ENCODE measurements at regions not wholly inside any gene's neighbourhood (a gene's known extent, or its start where the extent isn't known, plus 50 kb on each side); places are given as distances from the start of the nearest gene placed in this dataset.
A peak's percentile ranks its signal among the peaks of the same experiment; 100 is the strongest.
"Not testable (repeated sequence)": the region's sequence is repeated elsewhere in the genome, so short reads cannot be mapped to it uniquely, and the experiment has no call there.

DNA sequence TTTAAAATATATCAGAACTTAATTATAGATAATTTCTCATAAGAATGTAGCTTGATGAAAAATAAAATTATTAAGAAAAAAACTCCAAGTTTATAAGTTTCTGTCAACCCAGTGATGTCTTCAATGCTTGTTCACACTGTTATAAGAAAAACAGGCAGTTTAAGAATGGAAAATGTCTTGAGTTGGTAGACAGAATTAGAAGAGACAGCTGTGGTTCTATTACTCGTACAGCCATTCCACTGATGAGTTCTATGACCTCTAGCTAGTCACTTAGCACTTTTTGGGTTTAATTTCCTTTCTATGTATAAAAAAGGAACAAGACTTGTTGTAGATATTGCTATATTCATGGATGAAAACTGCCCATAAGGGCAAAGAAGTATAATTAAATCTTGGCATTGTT, 1013.1 kb upstream of the ATXN8OS start:
- DNase-seq (ENCODE audit: low spot score): no peak

DNA sequence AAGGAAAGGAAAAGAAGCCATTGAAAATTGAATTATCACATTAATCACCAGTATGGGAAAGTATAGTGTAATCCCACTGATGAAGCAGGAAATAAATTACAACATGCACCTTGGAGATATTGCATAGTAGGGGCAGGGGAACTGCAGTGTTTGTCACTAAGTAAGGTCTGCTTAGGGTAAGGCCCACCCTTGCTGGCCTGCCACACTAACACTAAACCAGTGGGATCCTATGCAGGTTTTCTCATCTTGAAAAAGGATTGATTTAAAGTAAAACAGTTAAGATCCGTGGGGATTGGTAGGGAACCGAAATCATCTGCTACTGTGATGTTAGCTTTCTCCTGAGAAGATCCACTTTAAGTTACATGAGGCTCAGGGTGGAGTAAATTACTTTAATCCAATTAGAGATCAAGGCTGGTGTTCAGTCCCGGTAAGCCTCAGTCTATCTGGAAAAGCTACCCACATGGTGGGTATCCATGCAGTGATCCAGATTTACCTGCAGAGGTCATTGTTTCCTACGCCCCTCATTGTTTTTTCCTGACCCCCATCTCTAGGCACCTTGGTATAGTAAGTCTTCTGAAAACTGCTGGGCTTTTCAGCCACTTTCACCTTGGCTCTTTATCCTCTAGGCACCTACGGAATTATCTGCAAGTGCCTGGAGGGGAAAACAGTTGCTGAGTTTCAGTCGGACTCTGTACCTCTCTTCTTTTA, 1014.9 kb upstream of the ATXN8OS start:
- DNase-seq (ENCODE audit: low spot score): peak; percentile 40

DNA sequence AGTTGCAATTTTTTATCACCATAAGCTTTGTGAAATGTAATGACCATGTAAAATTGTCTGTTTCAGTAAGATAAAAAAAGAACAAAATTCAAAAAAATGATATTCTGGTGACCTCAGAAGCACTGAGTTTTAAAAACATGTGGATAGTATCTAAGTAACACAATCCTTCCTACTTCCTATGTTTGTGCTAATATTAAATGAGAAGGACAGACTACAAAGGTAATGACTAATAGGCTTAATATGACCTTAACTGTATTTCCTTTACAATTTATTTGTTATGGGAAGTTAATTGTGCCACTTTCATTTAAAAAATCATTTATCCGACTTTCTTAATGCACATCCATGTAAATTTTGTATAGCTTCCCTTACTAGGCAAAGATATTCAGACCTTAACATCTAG, 1030.4 kb upstream of the ATXN8OS start:
- DNase-seq (ENCODE audit: low spot score): no peak

DNA sequence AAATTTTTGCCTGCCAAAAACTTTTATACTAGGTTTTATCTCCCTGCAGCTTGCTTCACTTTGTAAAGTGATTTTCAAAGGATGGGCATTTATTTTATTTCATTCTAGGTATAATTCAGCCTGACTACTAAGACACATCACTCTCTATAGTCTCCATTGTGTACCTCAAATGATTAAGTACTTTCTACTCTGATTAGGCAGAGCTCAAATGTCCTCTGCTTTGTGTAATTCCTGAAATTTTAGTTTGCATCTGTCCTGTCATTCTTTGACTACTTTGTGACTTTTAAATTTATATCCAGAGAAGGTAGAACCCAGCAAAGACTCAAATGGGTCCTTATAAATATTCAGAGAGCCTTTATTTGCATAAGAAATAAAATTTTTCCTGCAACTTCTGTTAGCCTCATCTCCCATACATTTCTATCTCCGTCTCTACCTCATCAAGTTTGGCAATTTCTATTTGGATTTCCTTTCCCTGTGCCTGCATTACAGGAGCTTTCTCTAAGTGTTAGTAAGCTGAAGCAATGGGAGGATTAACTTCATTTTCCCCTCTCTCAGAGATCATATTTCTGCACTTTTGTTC, 1038.0 kb upstream of the ATXN8OS start:
- DNase-seq (ENCODE audit: low spot score): no peak

GRCh38 chr13:69050696-69051095, 1056.9 kb upstream of the ATXN8OS start:
- DNase-seq (ENCODE audit: low spot score): no peak

DNA sequence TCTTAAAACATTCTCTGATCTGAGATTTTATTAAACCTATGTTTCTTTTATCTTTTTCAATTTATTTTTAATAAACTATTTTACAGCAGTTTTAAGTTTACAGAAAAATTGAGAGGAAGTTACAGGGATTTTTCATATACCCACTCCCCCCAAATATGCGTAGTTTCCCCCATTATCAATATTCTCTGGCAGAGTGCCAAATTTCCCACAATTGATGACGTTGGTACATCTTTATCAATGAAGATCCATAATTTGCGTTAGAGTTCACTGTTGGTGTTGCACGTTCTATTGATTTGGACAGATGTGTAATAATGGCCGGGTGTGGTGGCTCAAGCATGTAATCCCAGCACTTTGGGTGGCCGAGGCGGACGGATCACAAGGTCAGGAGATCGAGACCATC, 1063.0 kb upstream of the ATXN8OS start:
- DNase-seq (ENCODE audit: low spot score): no peak

DNA sequence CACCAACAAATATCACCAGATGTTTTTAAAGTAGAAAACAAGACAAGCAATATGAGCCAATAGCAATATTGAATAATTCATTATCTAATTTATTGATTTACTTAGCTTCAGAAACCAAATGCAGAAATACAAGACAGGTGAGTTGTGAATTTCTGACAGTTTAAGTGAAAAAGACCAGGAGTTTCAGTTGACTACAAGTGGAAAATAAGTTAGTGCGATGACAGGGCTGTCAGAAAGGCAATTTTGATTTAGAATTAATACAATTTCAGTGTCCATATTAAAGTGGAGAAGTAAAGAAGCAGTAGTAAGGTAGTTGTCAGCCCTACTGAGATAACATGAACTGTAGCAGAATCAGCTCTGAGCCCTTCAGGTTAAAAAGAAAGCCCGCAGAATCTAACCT, 1066.7 kb upstream of the ATXN8OS start:
- DNase-seq (ENCODE audit: low spot score): no peak

DNA sequence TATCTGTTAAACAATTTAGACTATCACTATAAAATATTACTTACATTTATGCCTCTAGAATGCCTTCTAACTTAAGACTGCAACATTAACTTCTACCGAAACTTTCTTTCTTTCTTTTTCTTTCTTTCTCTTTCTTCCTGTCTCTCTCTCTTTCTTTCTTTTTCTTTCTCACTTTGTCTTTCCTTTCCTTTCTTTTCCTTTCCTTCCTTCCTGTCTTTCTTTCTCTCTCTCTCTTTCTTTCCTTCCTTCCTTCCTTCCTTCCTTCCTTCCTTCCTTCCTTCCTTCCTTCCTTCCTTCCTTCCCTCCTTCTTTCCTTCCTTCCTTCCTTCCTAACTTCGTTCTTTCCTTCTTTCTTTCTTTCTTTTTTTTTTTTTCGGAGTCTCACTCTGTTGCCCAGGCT, 1071.9 kb upstream of the ATXN8OS start:
- DNase-seq (ENCODE audit: low spot score): no peak

DNA sequence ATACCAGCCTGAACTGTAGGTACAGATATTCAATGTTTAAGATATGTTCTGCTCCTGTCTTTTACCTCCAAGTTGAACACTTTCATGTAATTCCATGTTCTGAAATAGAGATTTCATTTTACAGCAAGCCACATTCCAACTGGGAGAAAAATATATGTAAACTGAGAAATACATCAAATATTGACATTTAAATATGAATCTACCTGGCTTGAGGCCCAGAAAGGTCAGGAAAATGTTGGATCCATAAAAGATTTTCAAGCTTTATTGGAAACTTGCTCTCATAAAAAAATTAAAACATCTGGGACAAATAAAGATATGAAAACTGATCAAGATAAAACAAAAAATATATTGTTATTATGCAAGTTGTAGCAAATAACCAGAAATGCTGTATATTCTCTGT, 1078.7 kb upstream of the ATXN8OS start:
- DNase-seq (ENCODE audit: low spot score): no peak

DNA sequence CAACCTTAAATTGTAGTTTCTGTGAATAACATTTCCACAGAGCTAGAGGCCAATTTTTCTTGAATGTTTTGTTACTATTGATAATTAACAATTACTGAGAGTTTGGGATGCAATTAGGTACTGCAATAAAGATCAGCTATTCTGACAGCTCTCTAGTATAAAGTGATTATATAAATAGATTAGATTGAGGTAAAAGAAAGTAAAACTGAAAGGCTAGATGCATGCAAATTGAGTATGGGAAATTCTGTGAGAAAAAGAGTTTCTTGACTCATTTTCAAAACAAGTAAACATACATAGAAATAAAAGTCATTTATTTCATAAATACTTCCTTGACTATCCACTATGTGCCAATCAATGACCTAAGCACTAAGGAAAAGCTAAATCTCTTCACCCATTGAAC, 1087.5 kb upstream of the ATXN8OS start:
- no peak for DNase-seq (ENCODE audit: low spot score)

- DNase-seq (ENCODE audit: low spot score): not testable (repeated sequence)
These were observed 1089.5 kb upstream of the ATXN8OS start for GRCh38 chr13:69018173-69018572.

- DNase-seq (ENCODE audit: low spot score): no peak
These were observed 1096.8 kb upstream of the ATXN8OS start for GRCh38 chr13:69010789-69011188.

DNA sequence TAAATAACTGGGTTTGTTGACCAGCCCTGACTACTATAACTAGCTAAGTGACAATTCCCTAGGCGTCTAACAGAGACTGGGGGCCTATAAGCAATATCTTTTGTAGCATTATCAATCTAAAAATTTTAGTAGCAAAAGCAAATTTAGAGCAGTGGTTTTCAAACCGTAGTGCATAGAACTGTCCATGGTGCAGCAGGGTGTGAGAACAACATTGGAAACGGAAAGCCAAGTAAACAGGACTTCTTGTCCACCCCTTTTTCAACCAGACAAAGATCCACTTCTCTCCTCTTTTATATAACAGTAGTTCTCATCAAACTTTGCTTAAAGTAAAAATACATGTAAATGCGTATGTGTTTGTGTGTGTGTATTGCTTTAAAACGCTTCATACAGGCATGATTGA, 1099.1 kb upstream of the ATXN8OS start:
- no peak for DNase-seq (ENCODE audit: low spot score)

DNA sequence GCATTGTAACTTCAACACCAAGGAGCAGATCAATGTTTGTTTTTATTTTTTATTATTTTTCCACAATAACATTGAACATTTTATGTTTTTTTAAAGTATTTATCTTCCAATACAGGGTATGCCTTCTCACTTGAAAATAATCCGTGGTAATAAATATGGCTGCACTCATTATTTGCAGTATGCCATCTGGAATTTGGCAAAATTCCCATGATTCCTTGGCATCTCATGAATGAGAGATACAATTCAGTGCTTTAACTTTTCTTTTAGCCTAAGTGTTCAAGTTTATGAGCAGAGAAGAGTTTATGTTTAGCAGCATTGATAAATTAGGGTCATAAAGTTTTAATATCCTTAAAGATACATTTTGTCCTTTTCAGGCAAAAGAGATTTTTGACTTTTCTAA, 1109.6 kb upstream of the ATXN8OS start:
- DNase-seq (ENCODE audit: low spot score): no peak

- no peak for DNase-seq (ENCODE audit: low spot score)
These were observed 1111.0 kb upstream of the ATXN8OS start for GRCh38 chr13:68996668-68997025.

GRCh38 chr13:68995972-68996667, 1111.5 kb upstream of the ATXN8OS start:
- DNase-seq (ENCODE audit: low spot score): no peak

DNA sequence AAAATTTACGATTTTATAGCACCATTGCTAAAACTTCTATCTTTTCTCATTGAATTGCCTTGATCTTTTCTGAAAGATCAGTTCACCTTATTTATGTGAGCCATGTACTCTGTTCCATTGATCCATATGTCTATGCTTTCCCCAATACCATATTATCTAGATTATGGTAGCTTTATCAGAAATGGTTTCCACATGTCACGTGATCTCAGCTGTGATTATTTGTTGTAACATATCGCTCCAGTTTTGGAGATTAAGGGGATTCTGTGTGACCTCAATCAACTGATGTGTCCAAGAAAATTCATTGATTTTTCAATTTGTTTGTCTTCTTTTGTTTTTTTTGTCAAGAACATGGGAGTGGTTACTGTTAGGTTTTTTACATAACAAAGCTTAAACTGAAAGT, 1114.5 kb upstream of the ATXN8OS start:
- no peak for DNase-seq (ENCODE audit: low spot score)

GRCh38 chr13:68988176-68988575, 1119.5 kb upstream of the ATXN8OS start:
- DNase-seq (ENCODE audit: low spot score): no peak

- DNase-seq (ENCODE audit: low spot score): no peak
These were observed 1120.0 kb upstream of the ATXN8OS start for GRCh38 chr13:68987585-68987984.

DNA sequence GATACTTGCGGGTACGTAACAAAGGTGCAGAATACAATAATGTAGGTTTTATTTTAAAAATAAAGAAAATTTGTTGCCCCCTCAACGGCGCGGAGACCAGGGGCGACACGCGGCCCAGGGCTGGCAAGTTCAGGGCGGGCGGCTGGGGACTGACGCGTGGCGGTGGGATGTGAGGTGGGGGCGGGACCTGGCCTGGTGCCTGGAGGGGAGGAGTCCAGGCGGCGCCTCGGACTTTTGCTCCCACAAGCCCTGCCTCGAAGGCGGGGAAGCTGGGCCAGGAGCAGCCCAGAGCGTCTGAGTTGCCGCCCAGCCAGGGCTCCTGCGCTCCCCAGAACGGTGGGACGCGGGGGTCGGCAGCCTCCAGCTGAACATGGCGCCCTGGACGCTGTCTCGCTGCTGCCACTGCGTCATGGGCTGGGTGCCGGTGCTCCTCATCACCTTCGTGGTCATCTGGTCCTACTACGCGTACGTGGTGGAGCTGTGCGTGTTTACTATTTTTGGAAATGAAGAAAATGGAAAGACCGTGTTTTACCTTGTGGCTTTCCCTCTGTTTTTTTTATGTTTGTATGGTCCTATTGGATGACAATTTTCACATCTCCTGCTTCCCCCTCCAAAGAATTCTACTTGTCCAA, 1122.8 kb upstream of the ATXN8OS start:
- DNase-seq (ENCODE audit: low spot score): no peak

DNA sequence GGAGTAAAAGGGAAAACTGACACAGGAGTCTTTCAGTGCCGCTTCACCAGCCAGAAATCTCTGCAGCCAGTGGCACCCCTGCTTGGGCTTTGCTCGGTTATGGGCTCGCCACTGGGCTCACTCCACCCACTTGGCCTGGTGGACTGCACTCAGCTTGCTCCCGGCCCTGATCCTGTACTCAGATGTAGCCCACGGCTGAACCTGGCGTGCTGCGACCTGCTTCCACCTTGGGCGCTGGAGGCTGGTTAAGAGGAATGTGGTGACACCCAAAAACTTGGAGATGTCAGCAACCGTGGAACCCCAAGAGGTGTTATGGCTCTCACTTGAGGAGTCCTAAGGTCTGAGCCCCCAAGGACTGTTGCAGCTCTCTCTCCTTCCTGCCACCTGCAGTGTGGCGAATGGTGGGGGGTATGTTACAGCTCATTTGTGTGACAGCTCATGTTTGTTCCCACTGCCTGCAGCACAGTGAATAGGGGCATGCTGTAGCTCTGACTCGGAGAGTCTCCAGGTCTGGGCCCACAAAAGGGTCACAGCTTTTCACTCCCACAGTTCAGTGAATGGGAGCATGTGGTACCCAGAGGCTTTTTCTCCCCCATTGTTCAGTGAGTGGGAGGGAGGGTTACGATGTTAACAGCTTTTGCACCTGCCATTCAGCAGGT, 1124.5 kb upstream of the ATXN8OS start:
- no peak for DNase-seq (ENCODE audit: low spot score)

GRCh38 chr13:68976287-68976686, 1131.3 kb upstream of the ATXN8OS start:
- no peak for DNase-seq (ENCODE audit: low spot score)

DNA sequence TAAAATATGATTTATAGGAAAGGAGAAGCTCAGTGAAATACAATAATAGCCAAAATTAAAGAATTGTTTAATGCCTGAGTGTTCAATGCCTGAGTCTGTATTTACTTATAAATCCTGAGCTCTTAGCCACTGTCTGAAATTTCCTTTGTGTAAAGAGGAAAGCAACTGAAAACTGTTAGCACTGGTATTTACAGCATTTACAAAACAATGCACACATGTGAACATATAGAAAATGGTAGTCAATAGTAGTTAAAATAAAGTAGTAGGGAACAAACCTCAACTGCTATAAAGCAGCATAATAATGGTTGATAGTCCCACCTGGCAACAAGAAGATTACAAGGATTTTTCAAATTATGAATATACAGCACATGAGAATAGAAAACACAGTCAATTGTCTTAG, 1137.1 kb upstream of the ATXN8OS start:
- DNase-seq (ENCODE audit: low spot score): no peak
